MCF 10A (cell line): ENCODE measurements at regions not wholly inside any gene's neighbourhood (a gene's known extent, or its start where the extent isn't known, plus 50 kb on each side); places are given as distances from the start of the nearest gene placed in this dataset.

Source experiments
- BruUV-seq: library from RNA; stranded (reverse); fragments of 400-500 nt; replicated peaks from 2 replicates; lab custom pipeline; 2021; lab: Mats Ljungman, UMichigan
- CTCF ChIA-PET: fragments of 300-600 bp; sonication (Branson Sonifier 250); formaldehyde crosslinking; extraction: SDS; loops from one replicate; lab custom pipeline; 2021; ENCODE audit warnings: antibody characterized with exemption, inconsistent platforms; lab: Yijun Ruan, JAX
- POLR2A ChIA-PET: fragments of 300-600, 350-650 bp; sonication (Branson Sonifier 250); formaldehyde crosslinking; extraction: SDS; loops from one replicate; lab custom pipeline; 2020; ENCODE audit warnings: antibody characterized with exemption, inconsistent platforms; lab: Yijun Ruan, JAX
- DNase-seq: peaks from one replicate; pipeline ENCODE4 v3.0.0-alpha.2; 2018; ENCODE audit not compliant: unreplicated experiment
- H3K27ac Mint-ChIP-seq: one replicate; pipeline ENCODE4 v1.8.0; 2022; ENCODE audit warnings: mild to moderate bottlenecking, low read depth, mixed read lengths; ENCODE audit not compliant: unreplicated experiment
- H3K27me3 Mint-ChIP-seq: one replicate; pipeline ENCODE4 v1.8.0; 2022; ENCODE audit warnings: mixed read lengths; ENCODE audit not compliant: insufficient read depth, unreplicated experiment
- H3K36me3 Mint-ChIP-seq: one replicate; pipeline ENCODE4 v1.8.0; 2022; ENCODE audit warnings: mild to moderate bottlenecking, moderate library complexity, mixed read lengths; ENCODE audit not compliant: insufficient read depth, unreplicated experiment
- H3K4me1 Mint-ChIP-seq: one replicate; pipeline ENCODE4 v1.8.0; 2022; ENCODE audit warnings: mixed read lengths; ENCODE audit not compliant: insufficient read depth, unreplicated experiment
- H3K4me3 Mint-ChIP-seq: one replicate; pipeline ENCODE4 v1.8.0; 2022; ENCODE audit warnings: mild to moderate bottlenecking, moderate library complexity, mixed read lengths; ENCODE audit not compliant: unreplicated experiment
- H3K9me3 Mint-ChIP-seq: one replicate; pipeline ENCODE4 v1.8.0; 2022; ENCODE audit warnings: mixed read lengths; ENCODE audit not compliant: unreplicated experiment
- CTCF ChIP-seq: fragments of 200-600 bp; IDR thresholded peaks from one replicate; pipeline ENCODE4 v1.8.0; 2022; ENCODE audit warnings: antibody characterized with exemption, mild to moderate bottlenecking; ENCODE audit not compliant: unreplicated experiment
- intact Hi-C: fragments of 100-400 bp; cut with micrococcal nuclease; formaldehyde crosslinking; loops from 2 replicates; pipeline ENCODE4 v1.14.1; 2022

DNA sequence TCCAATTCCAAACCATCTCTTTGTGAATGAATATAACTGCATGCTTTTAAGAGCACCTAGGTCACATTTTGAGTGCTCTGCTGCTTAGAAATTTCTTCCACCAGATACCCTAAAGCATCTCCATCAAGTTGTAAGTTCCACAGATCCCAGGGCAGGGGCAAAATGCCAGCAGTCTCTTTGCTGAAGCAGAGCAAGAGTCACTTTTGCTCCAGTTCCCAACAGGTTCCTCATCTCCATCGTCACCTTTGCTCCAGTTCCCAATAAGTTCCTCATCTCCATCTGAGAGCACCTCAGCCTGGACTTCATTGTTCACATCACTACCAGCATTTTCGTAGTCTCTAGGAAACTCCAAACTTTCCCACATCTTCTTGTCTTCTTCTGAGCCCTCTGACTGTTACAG lies 116.7 kb upstream of the ALKAL2 start:
- H3K27me3 Mint-ChIP-seq: no peaks in the 10 kb centered on the region
- ChIA-PET CTCF (no interaction called here), POLR2A (no interaction called here)
- H3K4me3 Mint-ChIP-seq: no peak overlapping the region
- no peak for DNase-seq
- peaks cover 9% of the 10 kb centered on the region for H3K9me3 Mint-ChIP-seq
- TF ChIP-seq CTCF: no peak
- intact Hi-C loops: no loop called here
- H3K36me3 Mint-ChIP-seq: no peaks in the 10 kb centered on the region
- H3K27ac Mint-ChIP-seq: no peak overlapping the region
- BruUV-seq: no TSS peak
- H3K4me1 Mint-ChIP-seq: no peaks in the 10 kb centered on the region

- no TSS peak for BruUV-seq
Measured at GRCh38 chr2:403682-404081, 115.8 kb upstream of the ALKAL2 start.

GRCh38 chr2:402721-403120 lies 114.8 kb upstream of the ALKAL2 start:
- H3K36me3 Mint-ChIP-seq: no peaks in the 10 kb centered on the region
- POLR2A ChIA-PET: no interaction called here
- no peak overlapping the region for H3K27ac Mint-ChIP-seq
- H3K27me3 Mint-ChIP-seq: no peaks in the 10 kb centered on the region
- no TSS peak for BruUV-seq
- H3K9me3 Mint-ChIP-seq: peaks cover 8% of the 10 kb centered on the region
- DNase-seq: no peak
- no peaks in the 10 kb centered on the region for H3K4me1 Mint-ChIP-seq
- CTCF ChIA-PET: interaction anchor here (0.5 to 1.3 kb wide), 4 partner anchors 30 to 209 kb away, joined by 3 to 5 read pairs (median 3); no protein-coding TSS in a partner anchor
- no peak overlapping the region for H3K4me3 Mint-ChIP-seq
- intact Hi-C loops: no loop called here
- no peak for TF ChIP-seq CTCF

More at GRCh38 chr2:403682-404081, 115.8 kb upstream of the ALKAL2 start:
- intact Hi-C loops: no loop called here
- CTCF ChIA-PET: interaction anchor here (0.7 kb wide), 1 partner anchor 8 kb away, joined by 4 read pairs; no protein-coding TSS in a partner anchor
- no peak overlapping the region for H3K4me3 Mint-ChIP-seq
- no peak for TF ChIP-seq CTCF
- H3K36me3 Mint-ChIP-seq: no peaks in the 10 kb centered on the region
- no peaks in the 10 kb centered on the region for H3K27me3 Mint-ChIP-seq
- POLR2A ChIA-PET: no interaction called here
- no peaks in the 10 kb centered on the region for H3K4me1 Mint-ChIP-seq
- no peak for DNase-seq
- H3K27ac Mint-ChIP-seq: no peak overlapping the region
- peaks cover 8% of the 10 kb centered on the region for H3K9me3 Mint-ChIP-seq

DNA sequence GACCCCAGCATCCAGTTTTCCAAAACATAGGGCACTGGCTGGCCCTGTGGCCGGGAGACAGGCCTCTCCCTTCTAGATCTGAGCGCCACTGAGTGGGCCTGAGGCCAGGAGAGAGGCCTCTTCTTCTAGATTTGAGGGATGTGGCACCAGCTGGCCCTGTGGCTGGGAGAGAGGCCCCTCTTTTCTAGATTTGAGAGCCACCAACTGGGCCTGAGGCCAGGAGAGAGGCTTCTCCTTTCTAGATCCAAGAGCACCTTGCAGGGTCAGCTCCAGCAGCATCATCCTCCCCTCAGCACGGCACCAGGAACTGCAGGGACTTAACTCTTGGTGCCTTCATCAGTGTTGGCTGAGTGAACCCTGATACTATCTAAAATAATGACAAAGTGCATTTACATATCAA lies 114.3 kb upstream of the ALKAL2 start:
- BruUV-seq: no TSS peak
- Mint-ChIP-seq H3K36me3 (no peaks in the 10 kb centered on the region), H3K9me3 (peaks cover 8% of the 10 kb centered on the region), H3K4me3 (no peak overlapping the region), H3K4me1 (no peaks in the 10 kb centered on the region), H3K27me3 (no peaks in the 10 kb centered on the region), H3K27ac (no peak overlapping the region)
- no peak for DNase-seq
- CTCF ChIA-PET: interaction anchor here (0.5 to 1.3 kb wide), 5 partner anchors 30 to 209 kb away, joined by 3 to 5 read pairs (median 3); no protein-coding TSS in a partner anchor
- POLR2A ChIA-PET: no interaction called here
- intact Hi-C loops: no loop called here
- no peak for TF ChIP-seq CTCF
